Endothelial cell of umbilical vein (primary cell): ENCODE measurements at regions not wholly inside any gene's neighbourhood (a gene's known extent, or its start where the extent isn't known, plus 50 kb on each side); places are given as distances from the start of the nearest gene placed in this dataset.

ENCODE experiments used
- BruUV-seq: library from RNA; stranded (reverse); fragments of 400-500 nt; replicated peaks from 2 replicates; lab custom pipeline; 2021; lab: Mats Ljungman, UMichigan
- CTCF ChIA-PET: fragments of 300-600, 350-600 bp; sonication (Branson Sonifier 250); formaldehyde crosslinking; loops from one replicate; lab custom pipeline; 2021; ENCODE audit warnings: antibody characterized with exemption, inconsistent platforms; lab: Charles Lee
- POLR2A ChIA-PET: fragments of 300-600, 350-600 bp; sonication (Branson Sonifier 250); formaldehyde crosslinking; loops from one replicate; lab custom pipeline; 2021; ENCODE audit warnings: antibody characterized with exemption, inconsistent platforms; lab: Charles Lee
- DNase-seq: peaks from one replicate; pipeline ENCODE4 v3.0.0-alpha.2; 2011; ENCODE audit warnings: low read depth, low spot score
- FAIRE-seq: peaks from 2 replicates; lab custom pipeline; 2011; peaks lifted over from hg19 to GRCh38; lab: Jason Lieb, UNC
- H2AFZ ChIP-seq: 2 replicates; pipeline ENCODE4 v1.6.0; 2012; ENCODE audit warnings: low read depth, low read length, control low read depth, inconsistent platforms
- H3K27ac ChIP-seq: 2 replicates; pipeline ENCODE4 v1.5.1; 2011; ENCODE audit warnings: low read depth, mild to moderate bottlenecking, control low read depth, low read length, moderate library complexity; ENCODE audit not compliant: insufficient read depth
- H3K27me3 ChIP-seq, 2 experiments: 2 replicates each; pipeline versions ENCODE4 v1.6.0 to v1.6.1; 2011; ENCODE audit warnings: low read length in 2 of 2, mixed read lengths in 1 of 2; ENCODE audit not compliant: control insufficient read depth in 2 of 2, insufficient read depth in 2 of 2
- H3K36me3 ChIP-seq, 2 experiments: 2 replicates in 1 of 2; 3 replicates in 1 of 2; pipeline ENCODE4 v1.5.1; 2011; ENCODE audit warnings: low read length in 2 of 2, mild to moderate bottlenecking in 1 of 2, moderate library complexity in 1 of 2; ENCODE audit not compliant: control insufficient read depth in 2 of 2, insufficient read depth in 2 of 2; ENCODE audit errors: extremely low read depth in 1 of 2
- H3K4me1 ChIP-seq: 3 replicates; pipeline ENCODE4 v1.5.1; 2011; ENCODE audit warnings: mild to moderate bottlenecking, low read length; ENCODE audit not compliant: control insufficient read depth, insufficient read depth; ENCODE audit errors: extremely low read depth
- H3K4me2 ChIP-seq: 2 replicates; pipeline ENCODE4 v1.6.1; 2011; ENCODE audit warnings: low read length, control low read depth, mixed read lengths; ENCODE audit not compliant: insufficient read depth
- H3K4me3 ChIP-seq, 3 experiments: fragments of 200-600 bp in 1 of 3; sonication (generic), shearing (Covaris generic) in 1 of 3; replicated peaks in 1 of 3; 2 replicates each; pipeline ENCODE4 v1.5.1; 2011 to 2016; ENCODE audit warnings: control low read depth in 3 of 3, low read length in 3 of 3, mild to moderate bottlenecking in 2 of 3, inconsistent platforms in 1 of 3, low read depth in 1 of 3, moderate library complexity in 1 of 3; ENCODE audit not compliant: insufficient read depth in 1 of 3
- H3K79me2 ChIP-seq: 2 replicates; pipeline ENCODE4 v1.6.0; 2012; ENCODE audit warnings: low read length, inconsistent platforms; ENCODE audit not compliant: control insufficient read depth, insufficient read depth
- H3K9ac ChIP-seq: replicated peaks from 2 replicates; pipeline ENCODE3; 2011; ENCODE audit warnings: low read length, control low read depth; ENCODE audit not compliant: insufficient read depth; ENCODE audit errors: extremely low read depth
- H3K9me1 ChIP-seq: replicated peaks from 3 replicates; pipeline ENCODE4 v1.6.0; 2011; ENCODE audit warnings: mild to moderate bottlenecking, low read length; ENCODE audit not compliant: control insufficient read depth, insufficient read depth; ENCODE audit errors: extremely low read depth
- H3K9me3 ChIP-seq: replicated peaks from 2 replicates; pipeline ENCODE4 v1.5.1; 2012; ENCODE audit warnings: low read length, inconsistent platforms; ENCODE audit not compliant: control insufficient read depth, insufficient read depth
- H4K20me1 ChIP-seq: replicated peaks from 2 replicates; pipeline ENCODE3; 2011; ENCODE audit warnings: mild to moderate bottlenecking, low read length; ENCODE audit not compliant: control insufficient read depth, insufficient read depth; ENCODE audit errors: extremely low read depth
- CTCF ChIP-seq, 2 donors: IDR thresholded peaks; 1 replicate in 1 of 2; 2 replicates in 1 of 2; pipeline ENCODE4 v1.5.1; 2011; ENCODE audit warnings: low read length in 2 of 2, mild to moderate bottlenecking in 2 of 2, moderate library complexity in 2 of 2, control low read depth in 1 of 2, inconsistent platforms in 1 of 2, low read depth in 1 of 2; ENCODE audit not compliant: insufficient read depth in 1 of 2; ENCODE audit errors: extremely low read depth in 1 of 2
- EZH2 ChIP-seq: IDR thresholded peaks from 2 replicates; pipeline ENCODE4 v1.6.1; 2012; ENCODE audit warnings: borderline replicate concordance, low read depth, mild to moderate bottlenecking, moderate library complexity, low read length, inconsistent platforms; ENCODE audit not compliant: severe bottlenecking
- FOS ChIP-seq: IDR thresholded peaks from 2 replicates; pipeline ENCODE4 v1.6.1; 2011; ENCODE audit warnings: mild to moderate bottlenecking, low read length, moderate library complexity, borderline replicate concordance; ENCODE audit not compliant: insufficient read depth
- GATA2 ChIP-seq: IDR thresholded peaks from 2 replicates; pipeline ENCODE4 v1.7.0; 2011; ENCODE audit warnings: low read depth, mild to moderate bottlenecking, moderate library complexity, mixed read lengths, low read length; ENCODE audit not compliant: insufficient read length, insufficient read depth
- JUN ChIP-seq: IDR thresholded peaks from 2 replicates; pipeline ENCODE4 v1.6.1; 2011; ENCODE audit warnings: borderline replicate concordance, low read depth; ENCODE audit not compliant: insufficient read length, insufficient read depth
- MAX ChIP-seq: IDR thresholded peaks from 2 replicates; pipeline ENCODE4 v1.6.1; 2011; ENCODE audit not compliant: insufficient read depth, insufficient read length
- MYC ChIP-seq: IDR thresholded peaks from one replicate; pipeline ENCODE4 v1.6.1; 2011; ENCODE audit warnings: mild to moderate bottlenecking, low read depth, low read length
- POLR2A ChIP-seq: IDR thresholded peaks from 2 replicates; pipeline ENCODE4 v1.6.1; 2012; ENCODE audit warnings: low read depth, mild to moderate bottlenecking, control low read depth, low read length
- POLR2AphosphoS5 ChIP-seq: IDR thresholded peaks from 2 replicates; pipeline ENCODE4 v1.6.1; 2012; ENCODE audit warnings: low read depth, mild to moderate bottlenecking, control low read depth, low read length, moderate library complexity; ENCODE audit not compliant: insufficient read depth
- dilution Hi-C: fragments of 300-500 bp; cut with MboI; formaldehyde crosslinking; loops from one replicate; pipeline ENCODE4 v1.15.0; 2019; ENCODE audit warnings: low sequenced_read_pairs; ENCODE audit not compliant: extremely low pct_ligation_motif_present
- intact Hi-C: fragments of 100-400 bp; cut with micrococcal nuclease; formaldehyde crosslinking; loops from one replicate; pipeline ENCODE4 v1.10.0; 2022

DNA sequence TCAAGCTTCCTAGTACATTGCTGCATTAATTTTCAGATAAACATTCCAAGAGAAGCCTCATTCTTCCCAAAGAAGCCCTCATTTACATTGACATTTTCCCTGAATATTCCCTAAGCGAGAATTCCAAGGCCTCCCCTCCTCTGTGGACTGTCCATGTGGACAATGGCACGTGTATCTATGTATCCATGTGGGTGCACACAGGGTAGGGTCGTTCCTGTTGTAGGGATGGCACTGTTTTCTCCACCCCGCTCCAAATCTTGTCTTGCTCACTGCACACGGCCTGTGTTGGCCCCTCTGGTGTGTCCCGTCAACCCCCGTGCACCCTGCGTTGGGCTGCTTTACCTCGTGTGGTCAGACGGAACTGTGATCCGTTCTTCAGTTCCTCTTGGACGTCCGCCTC lies 104.7 kb upstream of the IRX2 start:
- TF ChIP-seq POLR2A (no peak), MYC (no peak), JUN (no peak), MAX (no peak), POLR2AphosphoS5 (no peak)
- FAIRE-seq = no peak
- Histone ChIP-seq H3K27ac (no peak overlapping the region), H3K36me3 (no peaks in the 10 kb centered on the region), H3K9me3 (peaks cover 12% of the 10 kb centered on the region), H3K27me3 (no peaks in the 10 kb centered on the region), H3K4me1 (no peaks in the 10 kb centered on the region), H3K4me3 (no peak overlapping the region), H3K4me2 (no peak overlapping the region), H3K9me1 (no peaks in the 10 kb centered on the region), H2AFZ (no peak overlapping the region), H4K20me1 (no peaks in the 10 kb centered on the region), H3K9ac (no peak overlapping the region), H3K79me2 (no peaks in the 10 kb centered on the region)
- intact Hi-C loops = no loop called here
- POLR2A ChIA-PET = no interaction called here
- CTCF ChIA-PET = no interaction called here
- dilution Hi-C loops = no loop called here
- no peak for DNase-seq
- no TSS peak for BruUV-seq

- CTCF ChIA-PET = no interaction called here
- H4K20me1 ChIP-seq = no peaks in the 10 kb centered on the region
- intact Hi-C loops = no loop called here
- no peaks in the 10 kb centered on the region for H3K36me3 ChIP-seq
- dilution Hi-C loops = no loop called here
- H3K9ac ChIP-seq = no peak overlapping the region
- no peak overlapping the region for H3K4me3 ChIP-seq
- no peaks in the 10 kb centered on the region for H3K79me2 ChIP-seq
- FAIRE-seq (no peak), DNase-seq (no peak)
- no peak overlapping the region for H3K4me2 ChIP-seq
- H3K4me1 ChIP-seq = no peaks in the 10 kb centered on the region
- H3K9me1 ChIP-seq = no peaks in the 10 kb centered on the region
- H2AFZ ChIP-seq = no peak overlapping the region
- H3K27ac ChIP-seq = no peak overlapping the region
- TF ChIP-seq JUN = no peak
- no peak for TF ChIP-seq POLR2AphosphoS5
- TF ChIP-seq CTCF (IDR thresholded peaks at IDR 0.05; ENCODE audit: extremely low read depth in 1 of 2, insufficient read depth in 1 of 2, low read depth in 1 of 2, low read length in 2 of 2) = no peak
- no peak for TF ChIP-seq POLR2A
- TF ChIP-seq FOS = no peak
- no peak for TF ChIP-seq EZH2
- TF ChIP-seq GATA2 = no peak
- TF ChIP-seq MAX = no peak
- no peak for TF ChIP-seq MYC
- POLR2A ChIA-PET = no interaction called here
- no TSS peak for BruUV-seq
- H3K27me3 ChIP-seq = no peaks in the 10 kb centered on the region
- peaks cover 9% of the 10 kb centered on the region for H3K9me3 ChIP-seq
These were observed 101.0 kb upstream of the IRX2 start for GRCh38 chr5:2852446-2852845.
